ENCODE measurements at regions not wholly inside any gene's neighbourhood (a gene's known extent, or its start where the extent isn't known, plus 50 kb on each side); places are given as distances from the start of the nearest gene placed in this dataset.

- ATAC-seq (ENCODE audit: low read depth) (no peak), DNase-seq (no peak)
- Histone ChIP-seq H3K27ac (ENCODE audit: low read length in 2 of 2) (no peak overlapping the region), H3K36me3 (replicated peaks in 1 of 2; ENCODE audit: control extremely low read depth in 1 of 2, control insufficient read depth in 1 of 2, extremely low read depth in 1 of 2, insufficient read depth in 2 of 2, low read length in 1 of 2) (no peaks in the 10 kb centered on the region), H3K9ac (ENCODE audit: low read length) (no peak overlapping the region), H3K4me2 (replicated peaks; ENCODE audit: low read depth, low read length, poor library complexity, severe bottlenecking) (no peak overlapping the region), H2AFZ (ENCODE audit: insufficient read depth, low read depth, low read length, poor library complexity, severe bottlenecking) (no peak overlapping the region), H3K79me2 (ENCODE audit: control insufficient read depth, insufficient read depth, low read length) (no peaks in the 10 kb centered on the region), H3K9me3 (ENCODE audit: control extremely low read depth in 1 of 3, control insufficient read depth in 2 of 3, insufficient read depth in 1 of 3, low read length in 2 of 3) (peaks cover 0 to 23% (median 0%) of the 10 kb centered on the region in 3 donors), H4K20me1 (ENCODE audit: control insufficient read depth, insufficient read depth, low read length, poor library complexity, severe bottlenecking) (no peaks in the 10 kb centered on the region), H3K27me3 (replicated peaks in 1 of 4; ENCODE audit: control extremely low read depth in 1 of 4, control insufficient read depth in 3 of 4, insufficient read depth in 4 of 4, low read length in 3 of 4) (no peaks in the 10 kb centered on the region), H3K4me1 (ENCODE audit: control insufficient read depth in 2 of 2, insufficient read depth in 2 of 2, low read length in 2 of 2) (no peaks in the 10 kb centered on the region), H3K4me3 (ENCODE audit: control extremely low read depth in 1 of 5, extremely low read depth in 1 of 5, insufficient read depth in 1 of 5, low read depth in 2 of 5, low read length in 4 of 5) (no peak overlapping the region)
- Mint-ChIP-seq H3K27me3 (no peaks in the 10 kb centered on the region), H3K4me1 (no peaks in the 10 kb centered on the region), H3K27ac (no peak overlapping the region), H3K9me3 (ENCODE audit: insufficient read depth) (no peaks in the 10 kb centered on the region), H3K4me3 (no peak overlapping the region)
- POLR2A ChIA-PET, result no interaction called here
- CTCF ChIA-PET, result no interaction called here
- TF ChIP-seq CTCF (IDR thresholded peaks at IDR 0.05), result no peak
- TF ChIP-seq EZH2 (IDR thresholded peaks at IDR 0.05; ENCODE audit: borderline replicate concordance, insufficient read depth, low read depth, low read length, poor library complexity, severe bottlenecking), result no peak
- intact Hi-C loops (cut with micrococcal nuclease), result no loop called here
Measured at GRCh38 chr2:138898855-138899254, 118.7 kb upstream of the NXPH2 start.

GRCh38 chr2:138897274-138897673, 117.1 kb upstream of the NXPH2 start:
- intact Hi-C loops (cut with micrococcal nuclease), result no loop called here
- Histone ChIP-seq H3K27ac (ENCODE audit: low read length in 2 of 2) (no peak overlapping the region), H3K27me3 (replicated peaks in 1 of 4; ENCODE audit: control extremely low read depth in 1 of 4, control insufficient read depth in 3 of 4, insufficient read depth in 4 of 4, low read length in 3 of 4) (no peaks in the 10 kb centered on the region), H3K9ac (ENCODE audit: low read length) (no peak overlapping the region), H3K9me3 (ENCODE audit: control extremely low read depth in 1 of 3, control insufficient read depth in 2 of 3, insufficient read depth in 1 of 3, low read length in 2 of 3) (peaks cover 0 to 19% (median 0%) of the 10 kb centered on the region in 3 donors), H3K4me2 (replicated peaks; ENCODE audit: low read depth, low read length, poor library complexity, severe bottlenecking) (no peak overlapping the region), H3K36me3 (replicated peaks in 1 of 2; ENCODE audit: control extremely low read depth in 1 of 2, control insufficient read depth in 1 of 2, extremely low read depth in 1 of 2, insufficient read depth in 2 of 2, low read length in 1 of 2) (no peaks in the 10 kb centered on the region), H3K4me1 (ENCODE audit: control insufficient read depth in 2 of 2, insufficient read depth in 2 of 2, low read length in 2 of 2) (no peaks in the 10 kb centered on the region), H2AFZ (ENCODE audit: insufficient read depth, low read depth, low read length, poor library complexity, severe bottlenecking) (no peak overlapping the region), H3K79me2 (ENCODE audit: control insufficient read depth, insufficient read depth, low read length) (no peaks in the 10 kb centered on the region), H4K20me1 (ENCODE audit: control insufficient read depth, insufficient read depth, low read length, poor library complexity, severe bottlenecking) (no peaks in the 10 kb centered on the region), H3K4me3 (ENCODE audit: control extremely low read depth in 1 of 5, extremely low read depth in 1 of 5, insufficient read depth in 1 of 5, low read depth in 2 of 5, low read length in 4 of 5) (no peak overlapping the region)
- 93% methylated on average over 5 of the region's 12 CpGs for WGBS (ENCODE audit: insufficient coverage)
- POLR2A ChIA-PET, result no interaction called here
- no peak overlapping the region for H3K4me3 Mint-ChIP-seq
- CTCF ChIA-PET, result no interaction called here
- no peak overlapping the region for H3K27ac Mint-ChIP-seq
- no peaks in the 10 kb centered on the region for H3K27me3 Mint-ChIP-seq
- TF ChIP-seq EZH2 (IDR thresholded peaks at IDR 0.05; ENCODE audit: borderline replicate concordance, insufficient read depth, low read depth, low read length, poor library complexity, severe bottlenecking) (no peak), CTCF (IDR thresholded peaks at IDR 0.05) (no peak)
- no peaks in the 10 kb centered on the region for H3K4me1 Mint-ChIP-seq
- DNase-seq (no peak), ATAC-seq (ENCODE audit: low read depth) (no peak)
- H3K9me3 Mint-ChIP-seq (ENCODE audit: insufficient read depth), result peaks cover 2% of the 10 kb centered on the region

All from B cell (primary cell).